Neuronal stem cell (in vitro differentiated cells): ENCODE measurements at regions not wholly inside any gene's neighbourhood (a gene's known extent, or its start where the extent isn't known, plus 50 kb on each side); places are given as distances from the start of the nearest gene placed in this dataset.

Experiments used
- DNase-seq: peaks from one replicate; pipeline ENCODE4 v3.0.0-alpha.2; 2013; ENCODE audit warnings: low spot score
- H2AFZ ChIP-seq: one replicate; pipeline ENCODE4 v1.6.1; 2013; ENCODE audit warnings: mild to moderate bottlenecking, low read length, inconsistent platforms
- H2AK5ac ChIP-seq: 2 replicates; pipeline ENCODE4 v1.6.1; 2013; ENCODE audit warnings: low read depth, mild to moderate bottlenecking, inconsistent platforms, low read length, moderate library complexity, mixed read lengths
- H2BK120ac ChIP-seq: 2 replicates; pipeline ENCODE4 v1.6.1; 2013; ENCODE audit warnings: low read depth, mild to moderate bottlenecking, inconsistent platforms, low read length, moderate library complexity, mixed read lengths
- H2BK12ac ChIP-seq: one replicate; pipeline ENCODE4 v1.6.1; 2013; ENCODE audit warnings: low read length, inconsistent platforms
- H2BK15ac ChIP-seq: 2 replicates; pipeline ENCODE4 v1.6.1; 2013; ENCODE audit warnings: mild to moderate bottlenecking, low read length, inconsistent platforms, mixed read lengths
- H2BK5ac ChIP-seq: one replicate; pipeline ENCODE4 v1.6.1; 2013; ENCODE audit warnings: inconsistent platforms, mild to moderate bottlenecking, low read length, moderate library complexity
- H3K14ac ChIP-seq: one replicate; pipeline ENCODE4 v1.6.1; 2013; ENCODE audit warnings: low read length, inconsistent platforms
- H3K18ac ChIP-seq: 2 replicates; pipeline ENCODE4 v1.6.1; 2013; ENCODE audit warnings: low read length, inconsistent platforms
- H3K23ac ChIP-seq: 2 replicates; pipeline ENCODE4 v1.6.1; 2013; ENCODE audit warnings: low read depth, mild to moderate bottlenecking, mixed read lengths, low read length, inconsistent platforms; ENCODE audit not compliant: poor library complexity
- H3K27ac ChIP-seq: replicated peaks from 3 replicates; pipeline ENCODE4 v1.5.1; 2013; ENCODE audit warnings: low read length, inconsistent platforms
- H3K27me3 ChIP-seq, 3 experiments: 2 replicates each; pipeline ENCODE4 v1.6.1; 2013; ENCODE audit warnings: low read length in 3 of 3, mild to moderate bottlenecking in 2 of 3, inconsistent platforms in 1 of 3, low read depth in 1 of 3, mixed read lengths in 1 of 3, moderate library complexity in 1 of 3; ENCODE audit not compliant: control insufficient read depth in 3 of 3, insufficient read depth in 3 of 3
- H3K36me3 ChIP-seq, 2 donors: replicated peaks in 1 of 2; 2 replicates each; pipeline ENCODE4 v1.6.1; 2013; ENCODE audit warnings: low read length in 2 of 2; ENCODE audit not compliant: control insufficient read depth in 2 of 2, insufficient read depth in 2 of 2
- H3K4ac ChIP-seq: 2 replicates; pipeline ENCODE4 v1.6.1; 2013; ENCODE audit warnings: inconsistent platforms, mild to moderate bottlenecking, low read length, moderate library complexity
- H3K4me1 ChIP-seq, 2 donors: 1 replicate in 1 of 2; 2 replicates in 1 of 2; pipeline ENCODE4 v1.6.1; 2013; ENCODE audit warnings: low read length in 2 of 2, low read depth in 1 of 2; ENCODE audit not compliant: control insufficient read depth in 2 of 2, insufficient read depth in 1 of 2
- H3K4me2 ChIP-seq: one replicate; pipeline ENCODE4 v1.6.1; 2013; ENCODE audit warnings: mild to moderate bottlenecking, low read length, inconsistent platforms; ENCODE audit not compliant: insufficient read depth, poor library complexity, severe bottlenecking
- H3K4me3 ChIP-seq, 2 donors: 2 replicates each; pipeline ENCODE4 v1.5.1; 2013; ENCODE audit warnings: low read length in 2 of 2, mild to moderate bottlenecking in 2 of 2, inconsistent platforms in 1 of 2, moderate library complexity in 1 of 2
- H3K79me1 ChIP-seq: one replicate; pipeline ENCODE4 v1.6.1; 2013; ENCODE audit warnings: low read depth, mild to moderate bottlenecking, inconsistent platforms, low read length, moderate library complexity
- H3K9ac ChIP-seq: one replicate; pipeline ENCODE4 v1.6.1; 2013; ENCODE audit warnings: mild to moderate bottlenecking, low read depth, low read length, inconsistent platforms; ENCODE audit not compliant: poor library complexity
- H3K9me3 ChIP-seq, 2 donors: replicated peaks in 1 of 2; 2 replicates each; pipeline versions ENCODE3 to v1.6.1; 2013; ENCODE audit warnings: low read length in 2 of 2, mild to moderate bottlenecking in 2 of 2, inconsistent platforms in 1 of 2, low read depth in 1 of 2, mixed read lengths in 1 of 2, moderate library complexity in 1 of 2; ENCODE audit not compliant: control insufficient read depth in 2 of 2, insufficient read depth in 1 of 2
- H4K8ac ChIP-seq: one replicate; pipeline ENCODE4 v1.6.1; 2013; ENCODE audit warnings: low read depth, mild to moderate bottlenecking, inconsistent platforms, low read length, moderate library complexity
- H4K91ac ChIP-seq: one replicate; pipeline ENCODE4 v1.6.1; 2013; ENCODE audit warnings: low read length, low read depth, mild to moderate bottlenecking, inconsistent platforms; ENCODE audit not compliant: poor library complexity
- WGBS, 2 donors: extraction: QIAGEN DNeasy Blood & Tissue Kit; methylation state at CpG; one replicate each; pipeline ENCODE4 v1.1.7; 2013; ENCODE audit warnings: missing lambda C conversion rate in 2 of 2, mixed read lengths in 1 of 2; ENCODE audit not compliant: insufficient read length in 2 of 2, insufficient replicate concordance in 1 of 2; ENCODE audit errors: extremely low coverage in 2 of 2; 5-methylcytosine and 5-hydroxymethylcytosine counted together

GRCh38 chr5:51990241-51990640, 607.0 kb downstream of the ISL1 start:
- Histone ChIP-seq H3K9ac (no peak overlapping the region), H3K14ac (no peak overlapping the region), H4K8ac (no peak overlapping the region), H2BK15ac (no peak overlapping the region), H2BK120ac (no peak overlapping the region), H3K4me3 (no peak overlapping the region), H3K4me2 (no peak overlapping the region), H3K4ac (no peak overlapping the region), H2AK5ac (no peak overlapping the region), H3K27ac (no peak overlapping the region), H2BK12ac (no peak overlapping the region), H3K18ac (no peak overlapping the region), H3K79me1 (no peaks in the 10 kb centered on the region), H3K27me3 (peaks cover 0 to 96% (median 0%) of the 10 kb centered on the region in 3 experiments), H3K23ac (no peak overlapping the region), H4K91ac (no peak overlapping the region), H3K36me3 (no peaks in the 10 kb centered on the region), H2BK5ac (no peak overlapping the region), H3K4me1 (peaks cover 0 to 5% of the 10 kb centered on the region in 2 donors), H3K9me3 (no peaks in the 10 kb centered on the region), H2AFZ (no peak overlapping the region)
- no peak for DNase-seq
- WGBS, 2 donors = no CpG with 5 or more reads among the region's 2 CpGs

- no peak overlapping the region for H2BK5ac ChIP-seq
- H3K14ac ChIP-seq = no peak overlapping the region
- no peaks in the 10 kb centered on the region for H3K36me3 ChIP-seq
- no peak overlapping the region for H3K4me3 ChIP-seq
- no peak overlapping the region for H3K27ac ChIP-seq
- no peaks in the 10 kb centered on the region for H3K79me1 ChIP-seq
- no peak overlapping the region for H3K9ac ChIP-seq
- no CpG with 5 or more reads among the region's 1 CpG for WGBS, 2 donors
- no peak overlapping the region for H2AFZ ChIP-seq
- no peak overlapping the region for H4K91ac ChIP-seq
- no peak overlapping the region for H2AK5ac ChIP-seq
- H3K4me2 ChIP-seq = no peak overlapping the region
- H2BK120ac ChIP-seq = no peak overlapping the region
- no peak overlapping the region for H3K18ac ChIP-seq
- H3K4me1 ChIP-seq = peaks cover 0 to 5% of the 10 kb centered on the region in 2 donors
- peaks cover 0 to 96% (median 0%) of the 10 kb centered on the region in 3 experiments for H3K27me3 ChIP-seq
- H2BK12ac ChIP-seq = no peak overlapping the region
- H3K4ac ChIP-seq = no peak overlapping the region
- DNase-seq = no peak
- H2BK15ac ChIP-seq = no peak overlapping the region
- H3K23ac ChIP-seq = no peak overlapping the region
- no peaks in the 10 kb centered on the region for H3K9me3 ChIP-seq
- no peak overlapping the region for H4K8ac ChIP-seq
These were observed 607.5 kb downstream of the ISL1 start for GRCh38 chr5:51990661-51991180.

- H2BK12ac ChIP-seq = no peak overlapping the region
- no CpG with 5 or more reads among the region's 3 CpGs for WGBS, 2 donors
These were observed 608.7 kb downstream of the ISL1 start for GRCh38 chr5:51991940-51992339.

GRCh38 chr5:51995773-51996306, 612.6 kb downstream of the ISL1 start:
- WGBS, 2 donors = no CpG with 5 or more reads among the region's 5 CpGs
- Histone ChIP-seq H2BK120ac (no peak overlapping the region), H3K4me1 (no peaks in the 10 kb centered on the region), H3K9me3 (no peaks in the 10 kb centered on the region), H2BK5ac (no peak overlapping the region), H2BK15ac (no peak overlapping the region), H3K14ac (no peak overlapping the region), H4K8ac (no peak overlapping the region), H3K36me3 (no peaks in the 10 kb centered on the region), H2BK12ac (no peak overlapping the region), H4K91ac (no peak overlapping the region), H3K27me3 (peaks cover 0 to 79% (median 0%) of the 10 kb centered on the region in 3 experiments), H2AK5ac (no peak overlapping the region), H3K79me1 (no peaks in the 10 kb centered on the region), H3K18ac (no peak overlapping the region), H3K23ac (no peak overlapping the region), H2AFZ (no peak overlapping the region), H3K27ac (no peak overlapping the region), H3K4me2 (no peak overlapping the region), H3K4me3 (no peak overlapping the region), H3K4ac (no peak overlapping the region), H3K9ac (no peak overlapping the region)
- no peak for DNase-seq

More at GRCh38 chr5:51991940-51992339, 608.7 kb downstream of the ISL1 start:
- Histone ChIP-seq H3K4me1 (peaks cover 0 to 5% of the 10 kb centered on the region in 2 donors), H2BK15ac (no peak overlapping the region), H3K4ac (no peak overlapping the region), H4K91ac (no peak overlapping the region), H3K14ac (no peak overlapping the region), H3K4me2 (no peak overlapping the region), H2BK120ac (no peak overlapping the region), H2AFZ (no peak overlapping the region), H3K79me1 (no peaks in the 10 kb centered on the region), H3K23ac (no peak overlapping the region), H3K18ac (no peak overlapping the region), H3K27me3 (peaks cover 0 to 96% (median 0%) of the 10 kb centered on the region in 3 experiments), H3K9ac (no peak overlapping the region), H2BK5ac (no peak overlapping the region), H3K27ac (no peak overlapping the region), H2AK5ac (no peak overlapping the region), H4K8ac (no peak overlapping the region), H3K36me3 (no peaks in the 10 kb centered on the region), H3K9me3 (no peaks in the 10 kb centered on the region), H3K4me3 (no peak overlapping the region)
- DNase-seq = no peak
